GM12874 (cell line): ENCODE measurements at regions not wholly inside any gene's neighbourhood (a gene's known extent, or its start where the extent isn't known, plus 50 kb on each side); places are given as distances from the start of the nearest gene placed in this dataset.

Experiments used
- CTCF ChIP-seq: IDR thresholded peaks from 2 replicates; pipeline ENCODE4 v1.5.1; 2011; ENCODE audit warnings: low read depth, mild to moderate bottlenecking, control low read depth, low read length, moderate library complexity; ENCODE audit not compliant: insufficient read depth

GRCh38 chr5:18736051-18736398 is 1101.8 kb downstream of the TAF11L14 start:
- TF ChIP-seq CTCF = no peak

DNA sequence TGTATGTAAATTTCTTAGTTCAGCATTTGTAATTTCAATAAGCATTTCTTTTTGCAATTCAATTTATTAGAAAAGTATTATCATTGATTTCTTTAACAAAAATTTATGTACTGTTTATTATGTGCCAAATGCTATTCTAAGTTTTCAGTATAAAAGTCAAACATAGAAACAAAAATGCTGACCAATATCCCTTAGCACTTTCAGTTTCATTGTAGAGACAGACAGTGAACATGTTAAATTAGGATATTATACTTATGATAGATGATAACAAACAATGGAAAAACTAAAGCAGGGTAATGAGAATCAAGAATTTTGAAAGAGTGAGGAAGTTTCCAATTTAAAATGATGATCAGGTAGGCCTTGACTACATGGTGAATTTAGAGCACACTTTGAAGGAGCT is 1106.0 kb downstream of the TAF11L14 start:
- no peak for TF ChIP-seq CTCF

DNA sequence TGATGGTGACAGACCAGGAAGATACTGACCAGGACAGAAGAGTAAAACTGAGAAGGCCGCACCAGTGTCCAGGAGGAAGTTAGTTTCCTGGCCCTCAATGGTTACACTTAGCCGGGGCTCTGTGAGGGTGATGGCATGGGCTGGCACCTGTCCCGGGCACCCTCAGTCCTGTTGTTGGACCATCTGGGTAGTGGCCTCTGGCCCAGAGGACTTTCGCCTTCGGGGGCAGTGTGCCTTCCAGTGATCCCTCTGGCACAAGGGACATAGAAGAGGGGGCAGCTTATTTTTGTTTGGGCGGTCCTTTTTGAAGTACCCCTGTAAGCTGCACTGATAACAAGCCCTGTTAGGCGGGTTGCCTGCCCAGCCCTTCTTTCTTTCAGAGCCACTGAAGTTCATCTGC is 1108.6 kb downstream of the TAF11L14 start:
- TF ChIP-seq CTCF = no peak

DNA sequence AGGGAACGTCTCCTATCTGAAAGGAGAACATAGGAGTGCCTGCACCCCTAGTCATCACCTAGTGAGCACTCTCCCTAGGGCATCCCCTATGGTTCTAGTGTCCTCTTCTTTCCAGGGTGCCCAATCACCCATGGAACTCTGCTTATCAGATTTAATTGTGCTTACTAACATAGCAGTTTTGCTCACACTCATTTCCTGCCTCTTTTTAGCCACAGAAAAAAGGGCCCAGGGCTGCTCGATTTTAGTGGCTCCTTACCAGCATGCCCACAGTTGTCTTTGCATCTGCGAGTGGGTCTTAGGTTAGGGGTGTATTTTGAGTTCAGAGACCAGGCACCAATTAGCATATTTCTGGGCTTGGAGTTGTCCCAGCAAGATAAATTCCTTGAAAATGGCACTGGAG is 1110.2 kb downstream of the TAF11L14 start:
- no peak for TF ChIP-seq CTCF

GRCh38 chr5:18745042-18745987 is 1111.1 kb downstream of the TAF11L14 start:
- no peak for TF ChIP-seq CTCF

DNA sequence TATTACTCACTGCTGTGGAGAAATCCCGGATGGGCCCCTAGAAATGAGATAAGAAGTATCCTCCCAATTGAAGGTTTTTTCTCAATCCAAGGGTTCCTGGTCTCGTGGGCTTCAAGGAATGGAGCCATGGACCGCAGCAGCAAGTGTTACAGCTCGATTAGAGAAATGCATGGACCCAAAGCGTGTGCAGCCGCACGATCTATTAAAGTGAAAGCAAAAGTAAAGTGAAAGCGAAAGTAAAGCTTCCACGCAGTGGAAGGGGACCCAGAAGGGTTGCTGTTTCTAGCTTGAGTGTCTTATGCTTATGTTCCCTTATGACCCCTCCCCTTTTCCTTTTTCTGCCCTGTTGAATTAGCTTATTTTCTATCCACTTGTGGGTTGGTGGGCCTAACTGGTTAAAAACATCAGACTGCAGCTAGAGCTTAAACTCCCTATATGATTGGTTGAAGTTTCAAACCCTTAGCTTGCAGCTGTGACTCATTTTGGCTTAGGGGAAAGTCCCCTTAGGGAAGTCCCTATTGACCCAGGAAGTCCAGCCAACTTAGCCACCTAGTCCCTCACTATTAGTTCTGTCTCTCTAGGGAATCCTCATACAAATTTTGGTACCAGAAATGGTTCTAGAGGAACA is 1111.8 kb downstream of the TAF11L14 start:
- TF ChIP-seq CTCF = no peak

DNA sequence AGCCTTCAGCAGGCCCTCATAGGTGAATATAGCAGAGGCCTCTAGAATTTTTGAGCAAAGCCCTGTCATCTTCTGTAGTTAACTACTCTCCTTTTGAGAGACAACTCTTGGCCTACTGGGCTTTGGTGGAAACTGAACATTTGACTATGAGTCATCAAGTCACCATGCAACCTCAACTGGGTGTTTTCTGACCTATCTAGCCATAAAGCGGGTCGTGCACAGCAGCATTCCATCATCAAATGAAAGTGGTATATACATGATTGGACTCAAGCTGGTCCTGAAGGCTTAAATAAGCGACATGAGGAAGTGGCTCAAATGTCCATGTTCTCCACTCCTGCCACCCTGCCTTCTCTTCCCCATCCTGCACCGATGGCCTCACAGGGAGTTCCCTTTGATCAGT is 1115.5 kb downstream of the TAF11L14 start:
- no peak for TF ChIP-seq CTCF
